BJ (cell line): ENCODE measurements at regions not wholly inside any gene's neighbourhood (a gene's known extent, or its start where the extent isn't known, plus 50 kb on each side); places are given as distances from the start of the nearest gene placed in this dataset.

Experiments used
- CTCF ChIA-PET: fragments of 350-600 bp; formaldehyde crosslinking; extraction: SDS; loops from one replicate; lab custom pipeline; 2021; ENCODE audit warnings: antibody characterized with exemption, inconsistent platforms; lab: Yijun Ruan, JAX
- POLR2A ChIA-PET: fragments of 300-600 bp; sonication (Branson Sonifier 250); formaldehyde crosslinking; extraction: SDS; loops from one replicate; lab custom pipeline; 2021; ENCODE audit warnings: antibody characterized with exemption; lab: Charles Lee
- DNase-seq: peaks from one replicate; pipeline ENCODE4 v3.0.0-alpha.2; 2011; ENCODE audit warnings: low read depth
- H3K27me3 ChIP-seq: 2 replicates; pipeline ENCODE4 v1.6.0; 2011; ENCODE audit warnings: low read length; ENCODE audit not compliant: control insufficient read depth, insufficient read depth
- H3K36me3 ChIP-seq: 2 replicates; pipeline ENCODE4 v1.5.1; 2011; ENCODE audit warnings: low read length; ENCODE audit not compliant: control insufficient read depth, insufficient read depth
- H3K4me3 ChIP-seq: 2 replicates; pipeline ENCODE4 v1.5.1; 2011; ENCODE audit warnings: low read depth, mild to moderate bottlenecking, control low read depth, low read length
- CTCF ChIP-seq: IDR thresholded peaks from 2 replicates; pipeline ENCODE4 v1.5.1; 2011; ENCODE audit warnings: low read depth, mild to moderate bottlenecking, control low read depth, inconsistent platforms, low read length, moderate library complexity; ENCODE audit not compliant: insufficient read depth

DNA sequence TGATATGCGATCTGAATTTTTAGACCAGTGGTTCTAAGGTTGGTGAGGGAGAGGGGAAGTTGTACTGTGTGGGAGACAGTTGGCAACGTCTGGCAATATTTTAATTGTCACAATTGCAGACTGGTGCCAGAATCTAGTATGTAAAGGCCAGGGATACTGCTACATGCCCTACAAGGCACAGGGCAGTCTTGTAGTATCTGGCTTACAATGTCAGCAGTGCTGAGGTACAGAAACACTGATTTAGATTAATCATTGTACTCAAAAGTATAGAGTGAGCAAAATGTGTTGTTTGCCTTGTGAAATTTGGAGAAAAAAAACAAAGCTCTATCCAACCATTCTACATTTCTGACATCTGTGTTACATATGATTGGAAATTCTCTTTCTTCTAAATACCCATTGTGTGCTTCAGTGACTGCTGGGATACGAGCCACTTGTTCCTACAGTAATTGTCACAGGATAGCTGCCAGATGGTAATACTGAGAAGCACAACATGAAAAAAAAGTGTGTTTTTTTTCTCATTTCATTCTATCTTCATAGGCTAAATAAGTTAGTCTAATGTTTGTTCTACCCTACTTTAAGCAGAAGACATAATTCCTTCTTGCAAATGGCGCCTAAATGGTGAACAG lies 526.7 kb upstream of the AGA start:
- Histone ChIP-seq H3K27me3 (no peaks in the 10 kb centered on the region), H3K4me3 (no peak overlapping the region), H3K36me3 (no peaks in the 10 kb centered on the region)
- no peak for DNase-seq
- ChIA-PET CTCF (no interaction called here), POLR2A (no interaction called here)
- no peak for TF ChIP-seq CTCF

- Histone ChIP-seq H3K36me3 (no peaks in the 10 kb centered on the region), H3K27me3 (no peaks in the 10 kb centered on the region), H3K4me3 (no peak overlapping the region)
- ChIA-PET POLR2A (no interaction called here), CTCF (no interaction called here)
- no peak for TF ChIP-seq CTCF
- DNase-seq: no peak
These were observed 532.2 kb upstream of the AGA start for GRCh38 chr4:177974461-177974860.

DNA sequence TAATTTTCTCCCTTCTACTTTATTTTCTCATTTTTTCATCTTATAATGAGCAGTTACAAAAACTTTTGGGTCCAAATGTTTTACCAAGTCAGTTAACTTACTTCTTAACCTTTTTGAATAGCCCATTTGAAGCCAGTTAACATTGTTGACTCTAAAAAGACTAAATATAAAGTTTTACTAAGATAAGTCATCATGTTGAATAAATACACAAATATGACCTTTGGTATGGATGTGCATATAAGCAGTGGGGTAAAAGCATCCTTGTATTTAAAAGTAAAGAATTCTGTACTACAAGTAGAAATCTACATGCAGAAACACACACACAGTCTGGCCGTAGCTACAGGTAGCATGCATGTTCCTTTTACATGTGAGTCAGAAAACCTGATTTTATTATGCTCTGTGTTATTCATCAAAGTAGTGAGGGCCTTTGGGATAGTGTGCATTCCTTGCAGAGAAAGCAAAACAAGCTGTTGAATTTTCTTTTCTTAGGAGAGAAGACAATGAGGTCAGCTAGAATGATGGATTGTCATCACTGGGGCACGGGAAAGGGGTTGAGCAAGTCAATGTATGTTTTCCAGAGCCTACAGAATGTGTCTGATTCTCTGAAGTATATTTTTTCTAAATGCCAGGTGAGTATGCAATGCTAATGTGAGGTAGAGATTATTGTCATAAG lies 533.2 kb upstream of the AGA start:
- DNase-seq: no peak
- no peak for TF ChIP-seq CTCF
- POLR2A ChIA-PET: no interaction called here
- no peak overlapping the region for H3K4me3 ChIP-seq
- no peaks in the 10 kb centered on the region for H3K27me3 ChIP-seq
- no peaks in the 10 kb centered on the region for H3K36me3 ChIP-seq
- CTCF ChIA-PET: no interaction called here

DNA sequence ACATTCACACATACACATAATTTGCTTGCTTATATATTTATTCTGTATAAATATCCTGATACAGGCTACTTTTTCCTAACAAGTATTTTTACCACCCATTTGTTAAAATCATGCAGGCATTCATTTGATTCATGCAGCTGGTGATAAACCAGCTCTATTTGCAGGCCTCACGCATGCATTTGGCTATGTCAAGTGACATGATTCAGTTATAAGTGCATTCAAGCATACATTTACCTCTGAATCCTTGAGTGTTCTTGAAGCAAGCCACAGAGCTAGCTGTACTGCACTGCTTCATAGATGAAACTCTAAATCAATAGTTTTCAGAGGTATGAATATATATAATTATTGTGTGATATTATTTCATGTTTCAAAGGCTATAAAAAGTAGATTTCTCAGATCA lies 544.0 kb upstream of the AGA start:
- Histone ChIP-seq H3K36me3 (no peaks in the 10 kb centered on the region), H3K27me3 (no peaks in the 10 kb centered on the region), H3K4me3 (no peak overlapping the region)
- CTCF ChIA-PET: no interaction called here
- no peak for TF ChIP-seq CTCF
- POLR2A ChIA-PET: no interaction called here
- no peak for DNase-seq

GRCh38 chr4:177987896-177988295 lies 545.7 kb upstream of the AGA start:
- CTCF ChIA-PET: no interaction called here

More at GRCh38 chr4:177987896-177988295, 545.7 kb upstream of the AGA start:
- no peak for TF ChIP-seq CTCF
- Histone ChIP-seq H3K36me3 (no peaks in the 10 kb centered on the region), H3K4me3 (no peak overlapping the region), H3K27me3 (no peaks in the 10 kb centered on the region)
- POLR2A ChIA-PET: no interaction called here
- no peak for DNase-seq
